ENCODE measurements at regions not wholly inside any gene's neighbourhood (a gene's known extent, or its start where the extent isn't known, plus 50 kb on each side); places are given as distances from the start of the nearest gene placed in this dataset.

DNA sequence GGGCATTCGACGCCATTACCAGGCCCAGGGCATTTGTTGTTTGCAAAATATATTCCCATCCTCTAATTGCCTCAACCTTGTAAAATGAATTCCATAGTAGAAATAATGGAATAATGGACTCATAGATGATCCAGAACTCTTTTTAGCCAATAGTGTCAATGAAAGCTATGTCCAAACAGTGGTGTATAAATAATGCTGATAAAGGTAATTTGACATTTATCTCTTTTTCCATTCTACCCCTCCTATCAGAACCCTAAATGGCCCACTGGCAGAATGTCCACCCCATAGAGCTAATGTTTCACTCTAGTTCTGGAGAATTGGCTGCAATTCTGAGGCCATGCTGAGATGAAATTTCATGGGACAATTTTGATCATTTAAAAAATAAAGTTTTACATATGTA, 76.4 kb upstream of the DLX6 start:
- POLR2A ChIA-PET: no interaction called here
- CTCF ChIA-PET (ENCODE audit: unreplicated experiment): no interaction called here
- no TSS peak for BruUV-seq (replicated peaks)
- no peaks in the 10 kb centered on the region for H4K20me1 ChIP-seq (ENCODE audit: insufficient read depth, low read length)
- H3K9me2 ChIP-seq (ENCODE audit: insufficient read depth, low read length): no peaks in the 10 kb centered on the region
- no peaks in the 10 kb centered on the region for H3K9me3 ChIP-seq (ENCODE audit: low read length)
- H3K27ac ChIP-seq (ENCODE audit: low read depth, low read length, poor library complexity, severe bottlenecking): no peak overlapping the region
- DNase-seq (ENCODE audit: low spot score): no peak
- H3K4me3 ChIP-seq (ENCODE audit: low read depth, low read length, poor library complexity, severe bottlenecking): no peak overlapping the region
- no peaks in the 10 kb centered on the region for H3K4me1 ChIP-seq (ENCODE audit: insufficient read depth, low read length, poor library complexity, severe bottlenecking)
- H3K79me2 ChIP-seq (ENCODE audit: insufficient read depth, low read depth, low read length): no peaks in the 10 kb centered on the region
- no peaks in the 10 kb centered on the region for H3K36me3 ChIP-seq (ENCODE audit: insufficient read depth, low read length)
- no peak overlapping the region for H2AFZ ChIP-seq (ENCODE audit: low read length)
- H3K4me2 ChIP-seq (ENCODE audit: low read length): no peak overlapping the region
- intact Hi-C loops (cut with micrococcal nuclease; ENCODE audit: unreplicated experiment): no loop called here
- TF ChIP-seq EZH2phosphoT487 (IDR thresholded peaks at IDR 0.05; ENCODE audit: borderline replicate concordance, low read depth, low read length): no peak
- TF ChIP-seq, protein P1, sequence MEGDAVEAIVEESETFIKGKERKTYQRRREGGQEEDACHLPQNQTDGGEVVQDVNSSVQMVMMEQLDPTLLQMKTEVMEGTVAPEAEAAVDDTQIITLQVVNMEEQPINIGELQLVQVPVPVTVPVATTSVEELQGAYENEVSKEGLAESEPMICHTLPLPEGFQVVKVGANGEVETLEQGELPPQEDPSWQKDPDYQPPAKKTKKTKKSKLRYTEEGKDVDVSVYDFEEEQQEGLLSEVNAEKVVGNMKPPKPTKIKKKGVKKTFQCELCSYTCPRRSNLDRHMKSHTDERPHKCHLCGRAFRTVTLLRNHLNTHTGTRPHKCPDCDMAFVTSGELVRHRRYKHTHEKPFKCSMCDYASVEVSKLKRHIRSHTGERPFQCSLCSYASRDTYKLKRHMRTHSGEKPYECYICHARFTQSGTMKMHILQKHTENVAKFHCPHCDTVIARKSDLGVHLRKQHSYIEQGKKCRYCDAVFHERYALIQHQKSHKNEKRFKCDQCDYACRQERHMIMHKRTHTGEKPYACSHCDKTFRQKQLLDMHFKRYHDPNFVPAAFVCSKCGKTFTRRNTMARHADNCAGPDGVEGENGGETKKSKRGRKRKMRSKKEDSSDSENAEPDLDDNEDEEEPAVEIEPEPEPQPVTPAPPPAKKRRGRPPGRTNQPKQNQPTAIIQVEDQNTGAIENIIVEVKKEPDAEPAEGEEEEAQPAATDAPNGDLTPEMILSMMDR (conservative IDR thresholded peaks at IDR 0.05; ENCODE audit: low read length): no peak

DNA sequence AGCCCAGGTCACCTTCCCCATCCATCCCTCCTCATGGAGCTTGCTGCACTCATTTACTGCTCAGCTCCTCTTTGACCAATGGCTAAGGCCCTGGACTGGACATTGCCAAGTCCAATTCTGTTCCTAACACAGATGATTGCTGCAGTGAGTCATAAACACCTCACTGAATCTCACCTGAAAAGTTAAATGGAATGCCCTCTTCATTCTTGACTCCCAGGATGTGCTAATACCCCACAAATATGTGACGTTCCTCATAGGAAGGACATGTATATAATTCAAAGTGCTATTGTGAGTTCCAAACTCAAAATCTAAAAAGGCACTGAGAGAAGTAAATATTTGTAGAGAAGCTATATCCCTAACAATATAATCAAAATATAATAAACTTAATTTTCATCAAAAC, 73.5 kb upstream of the DLX6 start:
- ChIA-PET CTCF (ENCODE audit: unreplicated experiment) (no interaction called here), POLR2A (no interaction called here)
- BruUV-seq (replicated peaks): no TSS peak
- DNase-seq (ENCODE audit: low spot score): no peak
- Histone ChIP-seq H4K20me1 (ENCODE audit: insufficient read depth, low read length) (no peaks in the 10 kb centered on the region), H3K79me2 (ENCODE audit: insufficient read depth, low read depth, low read length) (no peaks in the 10 kb centered on the region), H2AFZ (ENCODE audit: low read length) (no peak overlapping the region), H3K4me3 (ENCODE audit: low read depth, low read length, poor library complexity, severe bottlenecking) (no peak overlapping the region), H3K27ac (ENCODE audit: low read depth, low read length, poor library complexity, severe bottlenecking) (no peak overlapping the region), H3K4me1 (ENCODE audit: insufficient read depth, low read length, poor library complexity, severe bottlenecking) (no peaks in the 10 kb centered on the region), H3K36me3 (ENCODE audit: insufficient read depth, low read length) (no peaks in the 10 kb centered on the region), H3K9me2 (ENCODE audit: insufficient read depth, low read length) (no peaks in the 10 kb centered on the region), H3K9me3 (ENCODE audit: low read length) (no peaks in the 10 kb centered on the region), H3K4me2 (ENCODE audit: low read length) (no peak overlapping the region)
- TF ChIP-seq, protein P1 (conservative IDR thresholded peaks at IDR 0.05; ENCODE audit: low read length): no peak
- no peak for TF ChIP-seq EZH2phosphoT487 (IDR thresholded peaks at IDR 0.05; ENCODE audit: borderline replicate concordance, low read depth, low read length)
- intact Hi-C loops (cut with micrococcal nuclease; ENCODE audit: unreplicated experiment): no loop called here

DNA sequence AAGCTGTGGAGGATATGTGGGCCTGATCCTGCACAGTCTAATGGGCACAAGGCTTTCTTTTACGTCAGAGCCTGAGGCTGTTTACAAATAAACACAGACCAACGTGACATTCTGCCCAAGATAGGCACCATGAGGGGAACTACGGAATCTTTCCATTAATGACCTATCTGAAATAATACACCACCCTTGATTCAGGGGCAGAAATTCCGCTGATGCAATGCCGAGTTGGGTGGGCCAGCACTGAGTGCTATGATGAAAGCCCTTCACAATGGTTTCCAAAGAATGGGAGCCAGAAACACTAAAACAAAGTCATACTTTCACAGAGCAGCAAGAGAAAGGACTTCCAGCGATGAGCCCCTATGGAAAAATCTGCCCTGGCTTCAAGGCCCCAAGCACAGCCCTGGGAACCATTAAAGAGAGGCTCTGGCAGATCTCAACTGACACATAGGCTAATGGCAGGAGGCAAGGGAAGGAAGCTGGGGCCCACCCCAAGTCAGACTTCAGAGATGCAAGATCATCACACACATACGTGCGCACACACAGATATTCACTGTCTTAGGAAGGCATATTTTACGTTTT, 72.2 kb upstream of the DLX6 start:
- Histone ChIP-seq H3K4me3 (ENCODE audit: low read depth, low read length, poor library complexity, severe bottlenecking) (no peak overlapping the region), H4K20me1 (ENCODE audit: insufficient read depth, low read length) (no peaks in the 10 kb centered on the region), H2AFZ (ENCODE audit: low read length) (no peak overlapping the region), H3K9me2 (ENCODE audit: insufficient read depth, low read length) (no peaks in the 10 kb centered on the region), H3K4me1 (ENCODE audit: insufficient read depth, low read length, poor library complexity, severe bottlenecking) (no peaks in the 10 kb centered on the region), H3K27ac (ENCODE audit: low read depth, low read length, poor library complexity, severe bottlenecking) (no peak overlapping the region), H3K4me2 (ENCODE audit: low read length) (no peak overlapping the region), H3K9me3 (ENCODE audit: low read length) (no peaks in the 10 kb centered on the region), H3K79me2 (ENCODE audit: insufficient read depth, low read depth, low read length) (no peaks in the 10 kb centered on the region), H3K36me3 (ENCODE audit: insufficient read depth, low read length) (no peaks in the 10 kb centered on the region)
- TF ChIP-seq EZH2phosphoT487 (IDR thresholded peaks at IDR 0.05; ENCODE audit: borderline replicate concordance, low read depth, low read length): no peak
- TF ChIP-seq, protein P1 (conservative IDR thresholded peaks at IDR 0.05; ENCODE audit: low read length): no peak
- BruUV-seq (replicated peaks): no TSS peak
- CTCF ChIA-PET (ENCODE audit: unreplicated experiment): no interaction called here
- POLR2A ChIA-PET: no interaction called here
- intact Hi-C loops (cut with micrococcal nuclease; ENCODE audit: unreplicated experiment): no loop called here
- no peak for DNase-seq (ENCODE audit: low spot score)
